H1 (cell line): ENCODE measurements at regions not wholly inside any gene's neighbourhood (a gene's known extent, or its start where the extent isn't known, plus 50 kb on each side); places are given as distances from the start of the nearest gene placed in this dataset.

ENCODE experiments used
- CTCF ChIA-PET: fragments of 300-600 bp; sonication (Branson Sonifier 250); formaldehyde crosslinking; loops from one replicate; lab custom pipeline; 2021; ENCODE audit not compliant: partially characterized antibody; lab: Charles Lee
- POLR2A ChIA-PET: fragments of 300-600 bp; sonication (Branson Sonifier 250); formaldehyde crosslinking; loops from one replicate; lab custom pipeline; 2021; ENCODE audit warnings: inconsistent platforms; ENCODE audit not compliant: partially characterized antibody; lab: Charles Lee
- DNase-seq, 2 experiments: peaks; one replicate each; pipeline versions ENCODE4 v3.0.0 to v3.0.0-alpha.2; 2010 to 2022; ENCODE audit warnings: low spot score in 2 of 2, low read depth in 1 of 2, mixed read lengths in 1 of 2
- FAIRE-seq: peaks from 2 replicates; lab custom pipeline; 2011; peaks lifted over from hg19 to GRCh38; lab: Jason Lieb, UNC
- H2AFZ ChIP-seq: 2 replicates; pipeline ENCODE4 v1.8.1; 2012; ENCODE audit warnings: low read length, inconsistent platforms
- H2AK5ac ChIP-seq: 2 replicates; pipeline ENCODE4 v1.6.1; 2013; ENCODE audit warnings: low read depth, low read length
- H2BK120ac ChIP-seq: replicated peaks from 2 replicates; pipeline ENCODE3; 2013; ENCODE audit warnings: low read depth, low read length, inconsistent platforms
- H2BK12ac ChIP-seq: 2 replicates; pipeline ENCODE4 v1.6.1; 2013; ENCODE audit warnings: low read depth, low read length
- H2BK15ac ChIP-seq: 2 replicates; pipeline ENCODE4 v1.6.1; 2013; ENCODE audit warnings: low read length
- H2BK20ac ChIP-seq: 2 replicates; pipeline ENCODE4 v1.6.1; 2013; ENCODE audit warnings: low read length
- H2BK5ac ChIP-seq: 2 replicates; pipeline ENCODE4 v1.6.1; 2013; ENCODE audit warnings: low read depth, low read length
- H3K14ac ChIP-seq: 2 replicates; pipeline ENCODE4 v1.6.1; 2013; ENCODE audit warnings: inconsistent platforms; ENCODE audit not compliant: insufficient read length
- H3K18ac ChIP-seq: 2 replicates; pipeline ENCODE4 v1.6.1; 2013; ENCODE audit warnings: low read length; ENCODE audit errors: extremely low read depth
- H3K23ac ChIP-seq: 2 replicates; pipeline ENCODE4 v1.6.1; 2013; ENCODE audit warnings: inconsistent platforms; ENCODE audit not compliant: insufficient read length
- H3K23me2 ChIP-seq: 2 replicates; pipeline ENCODE4 v1.6.1; 2013; ENCODE audit warnings: low read depth, low read length
- H3K27ac ChIP-seq: 2 replicates; pipeline ENCODE4 v1.6.1; 2011; ENCODE audit warnings: low read depth, low read length, inconsistent platforms
- H3K27me3 ChIP-seq, 4 experiments: replicated peaks in 1 of 4; 1 replicate in 1 of 4; 2 replicates in 3 of 4; pipeline versions ENCODE4 v1.6.1 to v1.8.1; 2011 to 2013; ENCODE audit warnings: low read length in 3 of 4, mild to moderate bottlenecking in 3 of 4, inconsistent platforms in 2 of 4, mixed read lengths in 2 of 4, moderate library complexity in 1 of 4; ENCODE audit not compliant: control insufficient read depth in 3 of 4, insufficient read depth in 3 of 4; ENCODE audit errors: extremely low read depth in 1 of 4
- H3K36me3 ChIP-seq, 4 experiments: 2 replicates each; pipeline versions ENCODE4 v1.6.1 to v1.8.1; 2011 to 2013; ENCODE audit warnings: mild to moderate bottlenecking in 4 of 4, low read length in 3 of 4, moderate library complexity in 2 of 4, control low read depth in 1 of 4, inconsistent platforms in 1 of 4; ENCODE audit not compliant: insufficient read depth in 4 of 4, control insufficient read depth in 2 of 4
- H3K4ac ChIP-seq: replicated peaks from 2 replicates; pipeline ENCODE3; 2013; ENCODE audit warnings: low read length, low read depth, mixed read lengths, inconsistent platforms; ENCODE audit not compliant: insufficient read length
- H3K4me1 ChIP-seq, 4 experiments: replicated peaks in 1 of 4; 1 replicate in 1 of 4; 2 replicates in 3 of 4; pipeline versions ENCODE4 v1.6.1 to v1.8.1; 2011 to 2013; ENCODE audit warnings: low read length in 3 of 4, inconsistent platforms in 2 of 4, mixed read lengths in 1 of 4; ENCODE audit not compliant: insufficient read depth in 4 of 4, control insufficient read depth in 3 of 4
- H3K4me2 ChIP-seq, 2 experiments: 2 replicates each; pipeline versions ENCODE4 v1.6.1 to v1.8.1; 2011 to 2013; ENCODE audit warnings: low read depth in 2 of 2, low read length in 2 of 2, control low read depth in 1 of 2, inconsistent platforms in 1 of 2, mild to moderate bottlenecking in 1 of 2; ENCODE audit not compliant: insufficient read depth in 1 of 2
- H3K4me3 ChIP-seq, 4 experiments: fragments of 200-600, 300-600 bp in 1 of 4; sonication (generic), shearing (Covaris generic), sonication (Bioruptor Twin) in 1 of 4; 2 replicates each; pipeline versions ENCODE4 v1.5.1 to v1.8.1; 2011 to 2016; ENCODE audit warnings: low read length in 4 of 4, low read depth in 3 of 4, control low read depth in 2 of 4, inconsistent platforms in 2 of 4, mild to moderate bottlenecking in 2 of 4, mixed read lengths in 1 of 4, moderate library complexity in 1 of 4; ENCODE audit not compliant: insufficient read depth in 2 of 4; ENCODE audit errors: extremely low read depth in 1 of 4
- H3K56ac ChIP-seq: replicated peaks from 2 replicates; pipeline ENCODE3; 2013; ENCODE audit warnings: low read depth, mild to moderate bottlenecking, mixed read lengths, low read length, inconsistent platforms; ENCODE audit not compliant: insufficient read length
- H3K79me1 ChIP-seq: 2 replicates; pipeline ENCODE4 v1.6.1; 2013; ENCODE audit warnings: low read depth, low read length, control low read depth
- H3K79me2 ChIP-seq, 2 experiments: 2 replicates each; pipeline versions ENCODE4 v1.6.1 to v1.8.1; 2012 to 2013; ENCODE audit warnings: low read length in 2 of 2, mild to moderate bottlenecking in 2 of 2, inconsistent platforms in 1 of 2; ENCODE audit not compliant: insufficient read depth in 2 of 2, control insufficient read depth in 1 of 2
- H3K9ac ChIP-seq, 4 experiments: replicated peaks in 1 of 4; 1 replicate in 1 of 4; 2 replicates in 3 of 4; pipeline versions ENCODE4 v1.6.1 to v1.8.1; 2011 to 2013; ENCODE audit warnings: low read depth in 3 of 4, low read length in 3 of 4, control low read depth in 2 of 4, mild to moderate bottlenecking in 2 of 4, moderate library complexity in 2 of 4, inconsistent platforms in 1 of 4; ENCODE audit errors: extremely low read depth in 1 of 4
- H3K9me3 ChIP-seq, 2 experiments: 2 replicates each; pipeline versions ENCODE4 v1.6.1 to v1.8.1; 2012 to 2013; ENCODE audit warnings: mild to moderate bottlenecking in 2 of 2, moderate library complexity in 2 of 2, control low read depth in 1 of 2, inconsistent platforms in 1 of 2, low read depth in 1 of 2, low read length in 1 of 2, mixed read lengths in 1 of 2; ENCODE audit not compliant: insufficient read depth in 2 of 2
- H4K20me1 ChIP-seq, 2 experiments: replicated peaks in 1 of 2; 2 replicates each; pipeline versions ENCODE3 to v1.8.1; 2011 to 2013; ENCODE audit warnings: inconsistent platforms in 2 of 2, low read length in 2 of 2, mild to moderate bottlenecking in 1 of 2; ENCODE audit not compliant: insufficient read depth in 2 of 2, control insufficient read depth in 1 of 2
- H4K5ac ChIP-seq: 2 replicates; pipeline ENCODE4 v1.6.1; 2013; ENCODE audit warnings: low read length, low read depth, mixed read lengths, inconsistent platforms; ENCODE audit not compliant: insufficient read length
- H4K8ac ChIP-seq: 2 replicates; pipeline ENCODE4 v1.8.0; 2013; ENCODE audit warnings: mild to moderate bottlenecking, moderate library complexity, low read length, inconsistent platforms; ENCODE audit not compliant: insufficient read depth; ENCODE audit errors: extremely low read depth
- H4K91ac ChIP-seq: replicated peaks from 2 replicates; pipeline ENCODE3; 2013; ENCODE audit warnings: low read length, mixed read lengths, inconsistent platforms; ENCODE audit not compliant: insufficient read length
- KDM4A ChIP-seq: IDR thresholded peaks from one replicate; pipeline ENCODE4 v1.7.1; 2012; ENCODE audit warnings: low read depth, mild to moderate bottlenecking, moderate library complexity, low read length, inconsistent platforms; ENCODE audit not compliant: severe bottlenecking
- KDM5A ChIP-seq: fragments of 200-600 bp; IDR thresholded peaks from 2 replicates; pipeline ENCODE4 v1.7.1; 2012; ENCODE audit warnings: mild to moderate bottlenecking, low read length, inconsistent platforms, mixed read lengths
- NRF1 ChIP-seq: IDR thresholded peaks from 2 replicates; pipeline ENCODE4 v1.6.1; 2011; ENCODE audit warnings: mild to moderate bottlenecking, low read depth, low read length, improper control_type of control experiment
- RAD21 ChIP-seq, 2 experiments: IDR thresholded peaks in 1 of 2; conservative IDR thresholded peaks in 1 of 2; 2 replicates each; pipeline ENCODE4 v1.6.1; 2011; ENCODE audit warnings: low read depth in 2 of 2, low read length in 2 of 2, improper control_type of control experiment in 1 of 2, inconsistent platforms in 1 of 2, mild to moderate bottlenecking in 1 of 2, moderate library complexity in 1 of 2
- RBBP5 ChIP-seq: IDR thresholded peaks from 2 replicates; pipeline ENCODE4 v1.7.1; 2012; ENCODE audit warnings: low read depth, mild to moderate bottlenecking, inconsistent platforms, low read length, moderate library complexity, borderline replicate concordance
- SIN3A ChIP-seq, 2 experiments: IDR thresholded peaks in 1 of 2; conservative IDR thresholded peaks in 1 of 2; 2 replicates each; pipeline ENCODE4 v1.6.1; 2011 to 2012; ENCODE audit warnings: low read length in 2 of 2, improper control_type of control experiment in 1 of 2, low read depth in 1 of 2, mild to moderate bottlenecking in 1 of 2
- TAF1 ChIP-seq: IDR thresholded peaks from 2 replicates; pipeline ENCODE4 v1.6.1; 2011; ENCODE audit warnings: mild to moderate bottlenecking, low read depth, low read length
- WGBS, 2 experiments: shearing (Covaris generic) in 1 of 2; methylation state at CpG; one replicate each; pipeline versions ENCODE4 v1.1.6 to v1.1.7; 2013 to 2015; ENCODE audit warnings: low lambda C conversion rate in 2 of 2, mixed read lengths in 2 of 2, inconsistent platforms in 1 of 2, low coverage in 1 of 2, missing lambda C conversion rate in 1 of 2; ENCODE audit not compliant: insufficient replicate concordance in 2 of 2, insufficient coverage in 1 of 2, insufficient read length in 1 of 2; ENCODE audit errors: extremely low coverage in 1 of 2, missing lambda C conversion rate in 1 of 2; 5-methylcytosine and 5-hydroxymethylcytosine counted together
- TF ChIP-seq, protein P1 (sequence below), 3 experiments: IDR thresholded peaks; 1 replicate in 2 of 3; 2 replicates in 1 of 3; pipeline versions ENCODE4 v1.5.1 to v1.6.1; 2011; ENCODE audit warnings: low read length in 3 of 3, mild to moderate bottlenecking in 3 of 3, inconsistent platforms in 2 of 3, low read depth in 1 of 3, moderate library complexity in 1 of 3; ENCODE audit not compliant: insufficient read depth in 1 of 3; ENCODE audit errors: control extremely low read depth in 1 of 3
- TF ChIP-seq, protein P2 (sequence below): IDR thresholded peaks from 2 replicates; pipeline ENCODE4 v1.6.1; 2012; ENCODE audit warnings: inconsistent platforms

DNA sequence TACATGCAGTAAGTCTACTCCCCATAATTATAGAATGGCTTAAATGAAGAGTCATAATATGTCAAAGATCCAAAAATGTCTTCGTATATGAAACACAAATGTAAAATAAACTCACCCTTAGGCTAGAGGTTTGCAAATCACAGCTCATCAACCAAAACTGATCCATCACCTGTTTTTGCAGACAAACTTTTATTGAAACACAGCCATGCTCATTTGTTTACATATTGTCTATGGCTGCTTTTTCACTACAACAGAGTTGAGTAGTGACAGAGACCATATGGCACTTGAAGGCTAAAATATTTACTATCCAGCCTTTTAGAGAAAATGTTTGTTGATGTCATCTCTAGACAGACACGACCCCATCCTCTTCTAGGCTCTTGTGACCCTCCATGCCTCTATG lies 64.5 kb upstream of the GEMIN8 start:
- H3K9ac ChIP-seq, result no peak overlapping the region

More for the DNA sequence above, 64.5 kb upstream of the GEMIN8 start:
- no peak overlapping the region for H2BK20ac ChIP-seq
- no peak overlapping the region for H4K8ac ChIP-seq
- H2BK12ac ChIP-seq, result no peak overlapping the region
- no peak overlapping the region for H3K4me2 ChIP-seq
- 67% methylated on average over 2 of the region's 2 CpGs; no CpG with 5 or more reads in 1 of the 2 experiments for WGBS, 2 experiments
- no peaks in the 10 kb centered on the region for H4K20me1 ChIP-seq
- H3K79me2 ChIP-seq, result no peaks in the 10 kb centered on the region
- H3K27me3 ChIP-seq, result no peaks in the 10 kb centered on the region
- H3K79me1 ChIP-seq, result no peaks in the 10 kb centered on the region
- no peaks in the 10 kb centered on the region for H3K23me2 ChIP-seq
- no peak overlapping the region for H3K4ac ChIP-seq
- POLR2A ChIA-PET, result no interaction called here
- no peak overlapping the region for H2AFZ ChIP-seq
- H3K23ac ChIP-seq, result no peak overlapping the region
- H4K91ac ChIP-seq, result no peak overlapping the region
- no peak overlapping the region for H2BK15ac ChIP-seq
- H2BK5ac ChIP-seq, result no peak overlapping the region
- no peak overlapping the region for H3K18ac ChIP-seq
- H2BK120ac ChIP-seq, result no peak overlapping the region
- TF ChIP-seq KDM5A (no peak), SIN3A (conservative IDR thresholded peaks at IDR 0.05 in 1 of 2, IDR thresholded peaks at IDR 0.05 in 1 of 2; ENCODE audit: low read depth in 1 of 2, low read length in 2 of 2) (no peak), RBBP5 (no peak), NRF1 (no peak), KDM4A (no peak), RAD21 (IDR thresholded peaks at IDR 0.05 in 1 of 2, conservative IDR thresholded peaks at IDR 0.05 in 1 of 2; ENCODE audit: low read depth in 2 of 2, low read length in 2 of 2) (no peak), TAF1 (no peak)
- TF ChIP-seq, protein P1, sequence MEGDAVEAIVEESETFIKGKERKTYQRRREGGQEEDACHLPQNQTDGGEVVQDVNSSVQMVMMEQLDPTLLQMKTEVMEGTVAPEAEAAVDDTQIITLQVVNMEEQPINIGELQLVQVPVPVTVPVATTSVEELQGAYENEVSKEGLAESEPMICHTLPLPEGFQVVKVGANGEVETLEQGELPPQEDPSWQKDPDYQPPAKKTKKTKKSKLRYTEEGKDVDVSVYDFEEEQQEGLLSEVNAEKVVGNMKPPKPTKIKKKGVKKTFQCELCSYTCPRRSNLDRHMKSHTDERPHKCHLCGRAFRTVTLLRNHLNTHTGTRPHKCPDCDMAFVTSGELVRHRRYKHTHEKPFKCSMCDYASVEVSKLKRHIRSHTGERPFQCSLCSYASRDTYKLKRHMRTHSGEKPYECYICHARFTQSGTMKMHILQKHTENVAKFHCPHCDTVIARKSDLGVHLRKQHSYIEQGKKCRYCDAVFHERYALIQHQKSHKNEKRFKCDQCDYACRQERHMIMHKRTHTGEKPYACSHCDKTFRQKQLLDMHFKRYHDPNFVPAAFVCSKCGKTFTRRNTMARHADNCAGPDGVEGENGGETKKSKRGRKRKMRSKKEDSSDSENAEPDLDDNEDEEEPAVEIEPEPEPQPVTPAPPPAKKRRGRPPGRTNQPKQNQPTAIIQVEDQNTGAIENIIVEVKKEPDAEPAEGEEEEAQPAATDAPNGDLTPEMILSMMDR (IDR thresholded peaks at IDR 0.05; ENCODE audit: control extremely low read depth in 1 of 3, insufficient read depth in 1 of 3, low read depth in 1 of 3, low read length in 3 of 3), result no peak
- TF ChIP-seq, protein P2, sequence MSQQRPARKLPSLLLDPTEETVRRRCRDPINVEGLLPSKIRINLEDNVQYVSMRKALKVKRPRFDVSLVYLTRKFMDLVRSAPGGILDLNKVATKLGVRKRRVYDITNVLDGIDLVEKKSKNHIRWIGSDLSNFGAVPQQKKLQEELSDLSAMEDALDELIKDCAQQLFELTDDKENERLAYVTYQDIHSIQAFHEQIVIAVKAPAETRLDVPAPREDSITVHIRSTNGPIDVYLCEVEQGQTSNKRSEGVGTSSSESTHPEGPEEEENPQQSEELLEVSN, result no peak
- TF ChIP-seq, all 59 proteins: peak for 0
- Histone ChIP-seq H4K5ac (no peak overlapping the region), H3K14ac (no peak overlapping the region), H3K4me3 (no peak overlapping the region), H3K36me3 (no peaks in the 10 kb centered on the region), H3K27ac (no peak overlapping the region), H3K56ac (no peak overlapping the region), H2AK5ac (no peak overlapping the region), H3K4me1 (no peaks in the 10 kb centered on the region), H3K9me3 (no peaks in the 10 kb centered on the region)
- FAIRE-seq, result no peak
- CTCF ChIA-PET, result interaction anchor here (0.6 to 1.2 kb wide), 2 partner anchors 46 to 464 kb away, joined by 3 read pairs; no protein-coding TSS in a partner anchor
- DNase-seq, result no peak
